ENCODE measurements at regions not wholly inside any gene's neighbourhood (a gene's known extent, or its start where the extent isn't known, plus 50 kb on each side); places are given as distances from the start of the nearest gene placed in this dataset.

DNA sequence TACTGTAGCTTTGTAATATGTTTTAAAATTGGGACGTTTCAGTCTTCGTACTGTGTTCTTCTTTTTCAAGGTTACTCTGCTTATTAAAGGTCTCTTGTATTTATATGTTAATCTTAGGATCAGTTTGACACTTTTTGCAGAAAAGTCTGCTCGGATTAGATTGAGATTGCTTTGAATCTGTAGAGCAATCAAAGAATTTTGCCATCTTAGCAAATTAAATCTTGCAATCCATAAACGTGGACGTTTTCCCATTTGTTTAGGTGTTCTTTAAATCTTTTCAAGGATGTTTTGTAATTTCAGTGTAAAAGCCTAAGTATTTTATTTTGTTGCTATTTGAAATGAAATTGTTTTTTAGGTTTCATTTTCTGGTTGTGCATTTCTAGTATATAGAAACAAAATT is 78.0 kb upstream of the GTSF1L start:
- TF ChIP-seq, protein P1, sequence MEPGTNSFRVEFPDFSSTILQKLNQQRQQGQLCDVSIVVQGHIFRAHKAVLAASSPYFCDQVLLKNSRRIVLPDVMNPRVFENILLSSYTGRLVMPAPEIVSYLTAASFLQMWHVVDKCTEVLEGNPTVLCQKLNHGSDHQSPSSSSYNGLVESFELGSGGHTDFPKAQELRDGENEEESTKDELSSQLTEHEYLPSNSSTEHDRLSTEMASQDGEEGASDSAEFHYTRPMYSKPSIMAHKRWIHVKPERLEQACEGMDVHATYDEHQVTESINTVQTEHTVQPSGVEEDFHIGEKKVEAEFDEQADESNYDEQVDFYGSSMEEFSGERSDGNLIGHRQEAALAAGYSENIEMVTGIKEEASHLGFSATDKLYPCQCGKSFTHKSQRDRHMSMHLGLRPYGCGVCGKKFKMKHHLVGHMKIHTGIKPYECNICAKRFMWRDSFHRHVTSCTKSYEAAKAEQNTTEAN (CRISPR knock-in tag; IDR thresholded peaks at IDR 0.05), result no peak
- TF ChIP-seq, protein P2, sequence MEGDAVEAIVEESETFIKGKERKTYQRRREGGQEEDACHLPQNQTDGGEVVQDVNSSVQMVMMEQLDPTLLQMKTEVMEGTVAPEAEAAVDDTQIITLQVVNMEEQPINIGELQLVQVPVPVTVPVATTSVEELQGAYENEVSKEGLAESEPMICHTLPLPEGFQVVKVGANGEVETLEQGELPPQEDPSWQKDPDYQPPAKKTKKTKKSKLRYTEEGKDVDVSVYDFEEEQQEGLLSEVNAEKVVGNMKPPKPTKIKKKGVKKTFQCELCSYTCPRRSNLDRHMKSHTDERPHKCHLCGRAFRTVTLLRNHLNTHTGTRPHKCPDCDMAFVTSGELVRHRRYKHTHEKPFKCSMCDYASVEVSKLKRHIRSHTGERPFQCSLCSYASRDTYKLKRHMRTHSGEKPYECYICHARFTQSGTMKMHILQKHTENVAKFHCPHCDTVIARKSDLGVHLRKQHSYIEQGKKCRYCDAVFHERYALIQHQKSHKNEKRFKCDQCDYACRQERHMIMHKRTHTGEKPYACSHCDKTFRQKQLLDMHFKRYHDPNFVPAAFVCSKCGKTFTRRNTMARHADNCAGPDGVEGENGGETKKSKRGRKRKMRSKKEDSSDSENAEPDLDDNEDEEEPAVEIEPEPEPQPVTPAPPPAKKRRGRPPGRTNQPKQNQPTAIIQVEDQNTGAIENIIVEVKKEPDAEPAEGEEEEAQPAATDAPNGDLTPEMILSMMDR (IDR thresholded peaks at IDR 0.05), result no peak
